MM.1S (cell line): ENCODE measurements at regions not wholly inside any gene's neighbourhood (a gene's known extent, or its start where the extent isn't known, plus 50 kb on each side); places are given as distances from the start of the nearest gene placed in this dataset.

Experiments
- CTCF ChIP-seq: fragments of 300-600 bp; sonication (generic); IDR thresholded peaks from 2 replicates; pipeline ENCODE4 v1.5.1; 2016; ENCODE audit warnings: antibody characterized with exemption, low read length, mixed read lengths
- EZH2 ChIP-seq: fragments of 300-600 bp; sonication (generic); optimal IDR thresholded peaks from 2 replicates; pipeline ENCODE3; 2017; ENCODE audit warnings: low read depth, mild to moderate bottlenecking, antibody characterized with exemption, low read length, mixed read lengths
- EZH2phosphoT487 ChIP-seq: fragments of 300-600 bp; sonication (generic); IDR thresholded peaks from 2 replicates; pipeline ENCODE4 v1.6.1; 2018; ENCODE audit warnings: antibody characterized with exemption, low read length

- TF ChIP-seq CTCF (no peak), EZH2 (no peak), EZH2phosphoT487 (no peak)
Measured at GRCh38 chr19:23986623-23987022, 71.9 kb downstream of the ZNF726 start.
